Eye (tissue), 1 donor: ENCODE measurements at regions not wholly inside any gene's neighbourhood (a gene's known extent, or its start where the extent isn't known, plus 50 kb on each side); places are given as distances from the start of the nearest gene placed in this dataset.

ENCODE experiments used
- DNase-seq: peaks from one replicate; pipeline ENCODE4 v3.0.0-alpha.2; 2015

GRCh38 chr15:35663956-35664355 lies 118.0 kb upstream of the DPH6 start:
- DNase-seq, result no peak

- no peak for DNase-seq
These were observed 120.1 kb upstream of the DPH6 start for GRCh38 chr15:35665896-35666536.

GRCh38 chr15:35667908-35668307 lies 121.9 kb upstream of the DPH6 start:
- no peak for DNase-seq

GRCh38 chr15:35669021-35669420 lies 123.1 kb upstream of the DPH6 start:
- DNase-seq, result no peak

- DNase-seq, result no peak
These were observed 123.6 kb upstream of the DPH6 start for GRCh38 chr15:35669432-35670045.

GRCh38 chr15:35671197-35671596 lies 125.2 kb upstream of the DPH6 start:
- DNase-seq, result no peak

GRCh38 chr15:35671981-35672380 lies 126.0 kb upstream of the DPH6 start:
- DNase-seq, result no peak

- DNase-seq, result no peak
These were observed 127.2 kb upstream of the DPH6 start for GRCh38 chr15:35673093-35673684.

- DNase-seq, result peak; percentile 61
These were observed 129.2 kb upstream of the DPH6 start for GRCh38 chr15:35674873-35675781.

GRCh38 chr15:35678774-35679173 lies 132.8 kb upstream of the DPH6 start:
- DNase-seq, result no peak

- no peak for DNase-seq
These were observed 133.2 kb upstream of the DPH6 start for GRCh38 chr15:35679186-35679585.

GRCh38 chr15:35680951-35681350 lies 135.0 kb upstream of the DPH6 start:
- DNase-seq, result no peak

GRCh38 chr15:35686347-35686746 lies 140.4 kb upstream of the DPH6 start:
- DNase-seq, result no peak

GRCh38 chr15:35689266-35689665 lies 143.3 kb upstream of the DPH6 start:
- DNase-seq, result no peak

- DNase-seq, result no peak
These were observed 144.1 kb upstream of the DPH6 start for GRCh38 chr15:35690089-35690488.

- DNase-seq, result no peak
These were observed 144.7 kb upstream of the DPH6 start for GRCh38 chr15:35690698-35691116.

GRCh38 chr15:35691173-35691761 lies 145.3 kb upstream of the DPH6 start:
- DNase-seq, result no peak

- no peak for DNase-seq
These were observed 146.2 kb upstream of the DPH6 start for GRCh38 chr15:35691891-35692867.

GRCh38 chr15:35693286-35693685 lies 147.3 kb upstream of the DPH6 start:
- DNase-seq, result no peak

GRCh38 chr15:35693886-35694285 lies 147.9 kb upstream of the DPH6 start:
- DNase-seq, result no peak

GRCh38 chr15:35695003-35695402 lies 149.0 kb upstream of the DPH6 start:
- DNase-seq, result no peak

- DNase-seq, result no peak
These were observed 150.8 kb upstream of the DPH6 start for GRCh38 chr15:35696767-35697231.
